ENCODE measurements at regions not wholly inside any gene's neighbourhood (a gene's known extent, or its start where the extent isn't known, plus 50 kb on each side); places are given as distances from the start of the nearest gene placed in this dataset.

GRCh38 chr11:113579292-113579940, 104.2 kb upstream of the DRD2 start:
- TF ChIP-seq CTCF (IDR thresholded peaks at IDR 0.05; ENCODE audit: low read depth, low read length) (no peak), POLR2A (IDR thresholded peaks at IDR 0.05; ENCODE audit: extremely low read depth, insufficient read length) (no peak)

Measured in NB4 (cell line).